T-cell (primary cell): ENCODE measurements at regions not wholly inside any gene's neighbourhood (a gene's known extent, or its start where the extent isn't known, plus 50 kb on each side); places are given as distances from the start of the nearest gene placed in this dataset.

ENCODE experiments used
- ATAC-seq, 4 experiments: fragments of 200-7000 bp in 3 of 4; fragments of 150-1000 bp in 1 of 4; cut with Tn5 transposase; replicated peaks in 1 of 4; 1 replicate in 3 of 4; 2 replicates in 1 of 4; pipeline ENCODE4 v1.10.0; 2021; ENCODE audit warnings: moderate library complexity in 3 of 4, mild to moderate bottlenecking in 2 of 4, moderate number of reproducible peaks in 1 of 4
- CTCF ChIA-PET, 2 donors: fragments of 300-600 bp; sonication (Branson Sonifier 250); formaldehyde crosslinking; loops; one replicate each; lab custom pipeline; 2022; ENCODE audit warnings: antibody characterized with exemption in 2 of 2; lab: Charles Lee
- POLR2A ChIA-PET, 2 donors: fragments of 300-600 bp; sonication (Branson Sonifier 250); formaldehyde crosslinking; loops; one replicate each; lab custom pipeline; 2022; ENCODE audit warnings: antibody characterized with exemption in 2 of 2; lab: Charles Lee
- DNase-seq, 35 experiments: peaks; one replicate each; pipeline versions ENCODE4 v3.0.0 to v3.0.0-alpha.2; 2013 to 2023
- H3K27ac ChIP-seq: one replicate; pipeline ENCODE4 v1.5.1; 2013; ENCODE audit warnings: low read length
- H3K27me3 ChIP-seq, 2 experiments: replicated peaks in 1 of 2; 1 replicate in 1 of 2; 2 replicates in 1 of 2; pipeline versions ENCODE4 v1.6.1 to v1.7.0; 2013; ENCODE audit warnings: low read length in 1 of 2, mixed read lengths in 1 of 2; ENCODE audit not compliant: control insufficient read depth in 2 of 2, insufficient read depth in 2 of 2; ENCODE audit errors: extremely low read depth in 1 of 2
- H3K36me3 ChIP-seq, 2 donors: 1 replicate in 1 of 2; 2 replicates in 1 of 2; pipeline versions ENCODE4 v1.6.1 to v1.7.0; 2013; ENCODE audit warnings: low read length in 1 of 2; ENCODE audit not compliant: control insufficient read depth in 2 of 2, insufficient read depth in 1 of 2; ENCODE audit errors: extremely low read depth in 1 of 2
- H3K4me1 ChIP-seq, 2 experiments: 1 replicate in 1 of 2; 2 replicates in 1 of 2; pipeline versions ENCODE4 v1.6.1 to v1.7.0; 2013; ENCODE audit warnings: low read length in 2 of 2, mixed read lengths in 1 of 2; ENCODE audit not compliant: insufficient read depth in 2 of 2, control insufficient read depth in 1 of 2; ENCODE audit errors: extremely low read depth in 1 of 2
- H3K4me3 ChIP-seq, 2 donors: 1 replicate in 1 of 2; 2 replicates in 1 of 2; pipeline versions ENCODE4 v1.5.1 to v1.7.0; 2013; ENCODE audit warnings: mild to moderate bottlenecking in 2 of 2, low read length in 1 of 2, moderate library complexity in 1 of 2; ENCODE audit not compliant: control insufficient read depth in 1 of 2; ENCODE audit errors: extremely low read depth in 1 of 2
- H3K9me3 ChIP-seq: 2 replicates; pipeline ENCODE4 v1.7.0; 2013
- H3K27ac Mint-ChIP-seq, 2 donors: one replicate each; pipeline ENCODE4 v1.8.0; 2020 to 2021; ENCODE audit warnings: mild to moderate bottlenecking in 2 of 2, mixed read lengths in 2 of 2
- H3K27me3 Mint-ChIP-seq, 2 donors: one replicate each; pipeline ENCODE4 v1.8.0; 2021 to 2022; ENCODE audit warnings: mixed read lengths in 2 of 2
- H3K36me3 Mint-ChIP-seq: one replicate; pipeline ENCODE4 v1.8.0; 2021; ENCODE audit warnings: mixed read lengths
- H3K4me1 Mint-ChIP-seq, 3 donors: one replicate each; pipeline ENCODE4 v1.8.0; 2020 to 2022; ENCODE audit warnings: mixed read lengths in 3 of 3, mild to moderate bottlenecking in 1 of 3
- H3K4me3 Mint-ChIP-seq, 3 donors: one replicate each; pipeline ENCODE4 v1.8.0; 2020 to 2022; ENCODE audit warnings: mild to moderate bottlenecking in 3 of 3, mixed read lengths in 3 of 3, moderate library complexity in 3 of 3
- H3K9me3 Mint-ChIP-seq, 3 donors: one replicate each; pipeline ENCODE4 v1.8.0; 2020 to 2022; ENCODE audit warnings: mixed read lengths in 3 of 3
- WGBS: methylation state at CpG from one replicate; pipeline ENCODE4 v1.1.5; 2013; ENCODE audit warnings: missing lambda C conversion rate; ENCODE audit not compliant: insufficient coverage; 5-methylcytosine and 5-hydroxymethylcytosine counted together

- DNase-seq (no peak), ATAC-seq (no peak)
- ChIA-PET CTCF (no interaction called here), POLR2A (no interaction called here)
- H3K27ac Mint-ChIP-seq = no peak overlapping the region
- H3K36me3 Mint-ChIP-seq = no peaks in the 10 kb centered on the region
- Histone ChIP-seq H3K4me1 (no peaks in the 10 kb centered on the region), H3K27ac (no peak overlapping the region), H3K36me3 (no peaks in the 10 kb centered on the region), H3K4me3 (no peak overlapping the region), H3K9me3 (no peaks in the 10 kb centered on the region), H3K27me3 (no peaks in the 10 kb centered on the region)
- H3K4me1 Mint-ChIP-seq = no peaks in the 10 kb centered on the region
- peaks cover 4 to 14% (median 8%) of the 10 kb centered on the region in 3 donors for H3K9me3 Mint-ChIP-seq
- no CpG with 5 or more reads among the region's 1 CpG for whole genome bisulfite sequencing
- H3K4me3 Mint-ChIP-seq = no peak overlapping the region
- no peaks in the 10 kb centered on the region for H3K27me3 Mint-ChIP-seq
These were observed 756.6 kb downstream of the TSN start for GRCh38 chr2:122512091-122512490.

GRCh38 chr2:122514451-122514996 lies 759.1 kb downstream of the TSN start:
- peaks cover 4 to 14% (median 8%) of the 10 kb centered on the region in 3 donors for H3K9me3 Mint-ChIP-seq
- H3K36me3 ChIP-seq = no peaks in the 10 kb centered on the region
- no peak overlapping the region for H3K27ac ChIP-seq
- no peaks in the 10 kb centered on the region for H3K4me1 Mint-ChIP-seq
- ChIA-PET POLR2A (no interaction called here), CTCF (no interaction called here)
- H3K36me3 Mint-ChIP-seq = no peaks in the 10 kb centered on the region
- H3K4me1 ChIP-seq = no peaks in the 10 kb centered on the region
- no peak overlapping the region for H3K27ac Mint-ChIP-seq
- H3K4me3 Mint-ChIP-seq = no peak overlapping the region
- 74% methylated on average over 3 of the region's 7 CpGs for WGBS
- no peak overlapping the region for H3K4me3 ChIP-seq
- no peaks in the 10 kb centered on the region for H3K27me3 Mint-ChIP-seq
- no peaks in the 10 kb centered on the region for H3K27me3 ChIP-seq
- ATAC-seq = no peak
- no peaks in the 10 kb centered on the region for H3K9me3 ChIP-seq
- no peak for DNase-seq

- H3K9me3 Mint-ChIP-seq = peaks cover 4 to 14% (median 8%) of the 10 kb centered on the region in 3 donors
- ChIA-PET CTCF (no interaction called here), POLR2A (interaction anchor here in 1 of 2 donors (0.6 kb wide), 1 partner anchor 735 kb away, joined by 3 read pairs; no protein-coding TSS in a partner anchor)
- no peaks in the 10 kb centered on the region for H3K4me1 ChIP-seq
- H3K27me3 Mint-ChIP-seq = no peaks in the 10 kb centered on the region
- H3K9me3 ChIP-seq = no peaks in the 10 kb centered on the region
- WGBS = 40% methylated on average over 1 of the region's 5 CpGs
- no peak overlapping the region for H3K27ac ChIP-seq
- no peak overlapping the region for H3K27ac Mint-ChIP-seq
- H3K27me3 ChIP-seq = no peaks in the 10 kb centered on the region
- no peaks in the 10 kb centered on the region for H3K36me3 Mint-ChIP-seq
- ATAC-seq (no peak), DNase-seq (no peak)
- H3K4me3 Mint-ChIP-seq = no peak overlapping the region
- H3K4me3 ChIP-seq = no peak overlapping the region
- no peaks in the 10 kb centered on the region for H3K4me1 Mint-ChIP-seq
- no peaks in the 10 kb centered on the region for H3K36me3 ChIP-seq
These were observed 760.4 kb downstream of the TSN start for GRCh38 chr2:122515731-122516290.

GRCh38 chr2:122516775-122517174 lies 761.3 kb downstream of the TSN start:
- ChIA-PET CTCF (no interaction called here), POLR2A (no interaction called here)
- no peaks in the 10 kb centered on the region for H3K4me1 ChIP-seq
- no peak overlapping the region for H3K27ac ChIP-seq
- Mint-ChIP-seq H3K9me3 (peaks cover 4 to 13% (median 8%) of the 10 kb centered on the region in 3 donors), H3K36me3 (no peaks in the 10 kb centered on the region), H3K4me3 (no peak overlapping the region), H3K4me1 (no peaks in the 10 kb centered on the region), H3K27ac (no peak overlapping the region), H3K27me3 (no peaks in the 10 kb centered on the region)
- H3K4me3 ChIP-seq = no peak overlapping the region
- ATAC-seq (no peak), DNase-seq (no peak)
- H3K36me3 ChIP-seq = no peaks in the 10 kb centered on the region
- no CpG with 5 or more reads among the region's 2 CpGs for whole genome bisulfite sequencing
- no peaks in the 10 kb centered on the region for H3K9me3 ChIP-seq
- H3K27me3 ChIP-seq = no peaks in the 10 kb centered on the region

GRCh38 chr2:122519366-122519765 lies 763.9 kb downstream of the TSN start:
- no peaks in the 10 kb centered on the region for H3K4me1 Mint-ChIP-seq
- H3K27ac Mint-ChIP-seq = no peak overlapping the region
- H3K4me1 ChIP-seq = no peaks in the 10 kb centered on the region
- H3K36me3 ChIP-seq = no peaks in the 10 kb centered on the region
- no peaks in the 10 kb centered on the region for H3K9me3 ChIP-seq
- ATAC-seq = no peak
- no peaks in the 10 kb centered on the region for H3K36me3 Mint-ChIP-seq
- no peak overlapping the region for H3K4me3 Mint-ChIP-seq
- POLR2A ChIA-PET = no interaction called here
- H3K9me3 Mint-ChIP-seq = peaks cover 1 to 11% (median 3%) of the 10 kb centered on the region in 3 donors
- no peak overlapping the region for H3K4me3 ChIP-seq
- no peak overlapping the region for H3K27ac ChIP-seq
- CTCF ChIA-PET = no interaction called here
- H3K27me3 ChIP-seq = no peaks in the 10 kb centered on the region
- H3K27me3 Mint-ChIP-seq = no peaks in the 10 kb centered on the region
- no CpG with 5 or more reads among the region's 4 CpGs for WGBS
- no peak for DNase-seq

- no peaks in the 10 kb centered on the region for H3K4me1 ChIP-seq
- no peak for DNase-seq
- no peak overlapping the region for H3K27ac ChIP-seq
- Mint-ChIP-seq H3K9me3 (peaks cover 0 to 5% (median 0%) of the 10 kb centered on the region in 3 donors), H3K4me3 (no peak overlapping the region), H3K4me1 (no peaks in the 10 kb centered on the region), H3K27ac (no peak overlapping the region), H3K27me3 (no peaks in the 10 kb centered on the region), H3K36me3 (no peaks in the 10 kb centered on the region)
- no CpG with 5 or more reads among the region's 4 CpGs for WGBS
- ChIA-PET POLR2A (no interaction called here), CTCF (no interaction called here)
- ATAC-seq = no peak
- H3K4me3 ChIP-seq = no peak overlapping the region
- H3K36me3 ChIP-seq = no peaks in the 10 kb centered on the region
- H3K9me3 ChIP-seq = no peaks in the 10 kb centered on the region
- no peaks in the 10 kb centered on the region for H3K27me3 ChIP-seq
These were observed 764.6 kb downstream of the TSN start for GRCh38 chr2:122519821-122520611.
